AG10803 (cell line): ENCODE measurements at regions not wholly inside any gene's neighbourhood (a gene's known extent, or its start where the extent isn't known, plus 50 kb on each side); places are given as distances from the start of the nearest gene placed in this dataset.

Source experiments
- DNase-seq: peaks from one replicate; pipeline ENCODE4 v3.0.0; 2010; ENCODE audit warnings: low read depth
- H3K4me3 ChIP-seq: 2 replicates; pipeline ENCODE4 v1.5.1; 2011; ENCODE audit warnings: mild to moderate bottlenecking, low read length, control low read depth
- CTCF ChIP-seq: conservative IDR thresholded peaks from 2 replicates; pipeline ENCODE4 v1.5.1; 2011; ENCODE audit warnings: mild to moderate bottlenecking, low read length, control low read depth, inconsistent platforms

GRCh38 chr6:4489538-4489937, 286.7 kb upstream of the CDYL start:
- DNase-seq = no peak
- H3K4me3 ChIP-seq = no peak overlapping the region
- no peak for TF ChIP-seq CTCF

DNA sequence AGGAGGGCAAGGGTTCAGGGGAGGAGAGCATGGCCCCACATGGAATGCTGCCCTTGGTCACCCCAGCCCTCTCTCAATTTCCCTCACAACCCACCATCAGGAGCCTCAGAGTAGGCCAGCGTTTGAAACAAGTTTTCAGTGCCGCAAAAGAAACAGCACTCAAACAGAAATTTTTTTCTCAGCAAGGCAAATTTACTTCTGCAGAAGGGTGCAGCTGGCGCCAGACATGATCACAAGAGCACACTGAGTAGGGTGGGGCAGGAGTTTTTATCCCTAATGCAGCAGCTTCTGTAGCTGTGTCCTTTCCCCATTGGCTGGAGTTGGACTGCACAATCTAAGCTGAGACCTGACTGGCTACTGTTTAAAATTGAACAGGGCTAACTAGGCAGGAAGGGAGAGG, 287.8 kb upstream of the CDYL start:
- DNase-seq = no peak
- no peak for TF ChIP-seq CTCF
- no peak overlapping the region for H3K4me3 ChIP-seq

GRCh38 chr6:4487538-4487937, 288.7 kb upstream of the CDYL start:
- DNase-seq = no peak
- no peak for TF ChIP-seq CTCF
- H3K4me3 ChIP-seq = no peak overlapping the region

DNA sequence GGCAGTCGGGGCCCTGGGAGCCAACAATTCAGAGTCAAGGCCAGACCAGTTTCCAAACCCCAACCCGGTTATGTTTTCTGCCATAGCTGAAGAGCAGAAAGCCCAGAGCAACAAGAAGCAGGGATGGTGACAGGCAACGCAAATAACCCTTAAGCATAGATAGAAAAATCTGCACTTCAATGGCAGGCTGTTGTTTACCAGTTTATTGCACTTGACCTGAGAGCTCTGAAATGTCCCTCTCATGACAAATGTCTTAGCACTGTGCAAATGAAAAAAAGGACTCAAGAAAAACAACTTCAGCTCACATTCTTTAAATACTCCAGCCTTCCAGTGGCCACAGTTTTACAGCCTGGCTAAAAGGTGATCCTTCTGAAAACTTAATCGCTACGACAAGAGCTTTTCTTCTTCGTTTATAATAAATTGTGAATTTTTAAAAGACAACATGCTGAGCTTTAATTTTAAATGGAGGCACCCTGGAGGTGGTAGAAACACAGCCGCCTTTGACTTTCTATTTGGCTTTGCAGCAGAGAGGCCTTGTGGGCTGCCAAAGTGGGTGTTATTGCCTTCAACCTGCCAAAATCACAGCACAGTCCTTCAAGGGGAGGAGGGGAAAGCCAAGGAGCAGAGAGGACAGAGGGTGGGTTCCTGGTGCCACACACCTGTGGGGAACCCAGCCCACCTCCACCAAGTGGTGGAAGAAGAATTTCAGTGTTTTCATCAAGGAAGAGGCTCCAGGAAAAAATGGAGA, 289.5 kb upstream of the CDYL start:
- no peak for DNase-seq

GRCh38 chr6:4485735-4486134, 290.5 kb upstream of the CDYL start:
- H3K4me3 ChIP-seq = no peak overlapping the region
- TF ChIP-seq CTCF = no peak
- DNase-seq = no peak

More for the DNA sequence above, 289.5 kb upstream of the CDYL start:
- TF ChIP-seq CTCF = no peak
- no peak overlapping the region for H3K4me3 ChIP-seq

DNA sequence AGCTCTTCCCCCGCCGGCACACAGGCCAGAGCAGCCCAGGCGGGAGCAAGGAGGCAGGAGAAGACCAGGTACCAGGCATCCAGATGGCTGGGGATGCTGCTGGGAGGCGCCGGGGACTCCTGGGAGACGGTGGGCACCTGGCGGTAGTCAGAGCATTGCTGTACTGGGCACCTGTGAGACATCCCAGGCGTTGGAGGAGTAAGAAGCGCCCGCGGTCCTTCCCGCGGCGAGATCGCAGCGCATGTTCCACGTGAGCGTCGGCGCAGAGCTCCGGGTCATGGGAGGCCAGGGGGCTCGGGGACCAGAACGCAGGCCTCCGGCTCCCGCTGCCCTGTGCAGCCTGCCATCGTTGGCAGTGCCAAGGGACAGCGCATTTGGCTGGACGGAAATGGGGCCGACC, 293.7 kb upstream of the CDYL start:
- H3K4me3 ChIP-seq = no peak overlapping the region
- TF ChIP-seq CTCF = no peak
- DNase-seq = no peak
